GM18498 (cell line): ENCODE measurements at regions not wholly inside any gene's neighbourhood (a gene's known extent, or its start where the extent isn't known, plus 50 kb on each side); places are given as distances from the start of the nearest gene placed in this dataset.

Experiments used
- ATAC-seq: cut with Tn5 transposase; IDR thresholded peaks from one replicate; pipeline ENCODE4 v1.9.1; 2021; ENCODE audit warnings: mild to moderate bottlenecking, moderate library complexity; ENCODE audit not compliant: unreplicated experiment

DNA sequence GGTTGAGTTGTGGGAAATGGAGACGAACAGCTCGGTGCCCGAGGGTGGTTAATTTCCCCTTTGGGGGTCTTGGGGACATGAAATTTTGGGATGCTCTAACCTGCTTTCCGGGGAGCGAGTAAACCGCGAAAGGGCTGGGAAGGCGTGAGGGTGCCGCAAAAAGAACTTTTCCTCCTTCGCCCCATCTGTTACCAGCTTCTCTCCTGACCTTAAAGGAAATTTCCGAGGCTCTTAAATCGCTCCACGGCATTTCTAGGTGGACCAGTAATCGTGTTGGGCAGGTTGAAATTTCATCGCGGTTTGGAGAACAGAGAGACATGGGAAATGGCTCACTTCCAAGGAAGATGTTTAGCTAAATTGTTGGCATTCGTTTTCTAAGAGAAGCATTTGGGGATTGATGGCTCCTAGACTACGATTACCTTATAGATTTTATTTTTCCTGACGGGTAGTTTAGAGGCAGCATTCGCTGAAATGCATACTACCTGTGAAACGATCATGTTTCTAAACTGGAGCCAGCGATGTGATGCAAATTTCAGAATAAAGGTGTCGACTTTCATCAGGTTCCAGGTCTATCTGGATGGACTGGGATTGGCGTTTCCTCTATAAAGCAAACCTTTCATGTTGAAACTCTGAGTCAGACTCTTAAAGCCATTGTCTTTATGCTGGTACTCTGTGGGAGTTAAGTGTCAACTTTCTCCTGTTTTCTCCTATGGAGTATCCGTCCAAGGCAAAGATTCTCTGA lies 414.5 kb downstream of the PCNX1 start:
- no peak for ATAC-seq

- no peak for ATAC-seq
Observed at GRCh38 chr14:71322655-71323250, 415.5 kb downstream of the PCNX1 start.

DNA sequence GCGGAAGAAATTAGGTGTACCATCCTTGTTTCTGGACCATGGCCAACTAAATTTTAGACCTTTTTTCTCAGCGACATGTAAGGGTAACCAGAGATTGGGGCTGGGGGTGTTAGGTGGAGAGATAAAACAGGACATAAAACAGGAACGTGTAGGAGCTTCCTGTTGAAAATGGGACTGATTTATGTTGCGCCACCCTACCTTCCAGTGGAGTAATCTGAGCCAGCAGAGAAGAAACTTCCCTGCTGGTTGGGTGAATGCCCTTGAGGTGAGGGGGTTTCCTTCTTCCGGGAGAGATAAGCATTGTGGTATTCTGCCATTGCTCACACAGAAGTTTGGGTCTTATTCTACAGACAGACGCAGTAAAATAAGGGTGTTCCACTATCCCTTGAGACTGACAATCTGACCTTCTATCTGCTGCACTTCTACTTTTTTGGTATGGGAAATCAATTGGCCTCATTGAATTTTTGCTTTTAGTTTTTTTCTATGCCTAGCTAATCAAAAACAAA lies 417.6 kb downstream of the PCNX1 start:
- no peak for ATAC-seq

DNA sequence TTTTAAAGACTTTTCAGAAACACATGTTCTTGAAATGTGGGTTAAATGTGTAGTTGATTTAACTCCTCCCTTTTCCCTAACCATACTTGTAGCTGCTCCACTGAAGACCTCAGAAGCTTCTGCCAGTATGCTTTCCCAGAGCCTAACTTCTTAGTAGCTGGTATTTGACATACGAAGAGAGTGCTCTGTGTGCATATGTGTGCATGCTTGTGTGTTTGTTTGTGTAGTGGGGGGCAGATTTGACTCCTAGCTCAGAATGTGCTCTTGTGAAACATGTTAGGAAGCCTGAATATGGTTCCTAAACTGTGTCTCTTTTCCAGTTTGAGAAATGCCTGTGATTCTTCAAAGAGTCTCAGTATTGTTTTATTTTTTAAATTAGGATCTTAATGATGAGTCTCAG lies 420.4 kb downstream of the PCNX1 start:
- ATAC-seq, result no peak

- no peak for ATAC-seq
Observed at GRCh38 chr14:71328183-71328582, 420.9 kb downstream of the PCNX1 start.

DNA sequence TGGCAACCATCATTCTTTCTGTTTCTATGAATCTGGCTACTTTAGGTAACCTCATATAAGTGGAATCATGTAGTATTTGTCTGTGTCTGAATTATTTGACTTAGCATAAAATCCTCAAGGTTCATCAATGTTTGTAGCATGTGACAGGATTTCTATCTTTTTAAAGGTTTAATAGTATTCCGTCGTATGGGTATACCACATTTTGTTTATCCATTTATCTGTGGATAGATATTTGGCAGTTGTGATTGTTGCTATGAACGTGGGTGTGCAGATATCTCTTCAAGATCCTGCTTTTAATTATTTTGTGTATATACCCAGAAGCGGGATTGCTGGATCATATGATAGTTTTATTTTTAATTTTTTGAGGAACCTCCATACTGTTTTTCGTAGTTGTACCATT lies 421.7 kb downstream of the PCNX1 start:
- no peak for ATAC-seq

GRCh38 chr14:71331403-71331802 lies 424.1 kb downstream of the PCNX1 start:
- no peak for ATAC-seq

GRCh38 chr14:71332476-71332875 lies 425.2 kb downstream of the PCNX1 start:
- ATAC-seq, result no peak

DNA sequence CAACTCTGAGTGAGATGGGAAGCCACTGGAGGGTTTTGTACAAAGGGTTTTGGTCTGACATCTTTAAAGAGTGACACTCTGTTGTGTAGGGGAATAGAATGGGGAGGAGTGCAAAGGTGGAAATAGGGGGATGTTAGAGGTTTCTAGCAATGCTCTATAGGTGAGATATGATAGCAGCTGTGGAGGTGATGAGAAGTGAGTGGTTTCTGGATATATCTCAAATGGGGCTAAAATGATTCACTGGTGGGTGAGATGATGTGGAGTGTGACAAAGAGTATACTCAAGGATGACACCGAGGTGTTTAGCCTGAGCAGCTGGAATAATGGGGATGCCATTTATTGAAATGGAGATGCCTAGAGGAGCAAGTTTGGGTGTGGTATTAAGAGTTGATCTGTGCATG lies 426.4 kb downstream of the PCNX1 start:
- no peak for ATAC-seq

GRCh38 chr14:71336489-71337192 lies 429.4 kb downstream of the PCNX1 start:
- no peak for ATAC-seq

GRCh38 chr14:71338153-71338552 lies 430.9 kb downstream of the PCNX1 start:
- no peak for ATAC-seq

- no peak for ATAC-seq
Observed at GRCh38 chr14:71339650-71340415, 432.6 kb downstream of the PCNX1 start.

- ATAC-seq, result no peak
Observed at GRCh38 chr14:71341156-71341555, 433.9 kb downstream of the PCNX1 start.

DNA sequence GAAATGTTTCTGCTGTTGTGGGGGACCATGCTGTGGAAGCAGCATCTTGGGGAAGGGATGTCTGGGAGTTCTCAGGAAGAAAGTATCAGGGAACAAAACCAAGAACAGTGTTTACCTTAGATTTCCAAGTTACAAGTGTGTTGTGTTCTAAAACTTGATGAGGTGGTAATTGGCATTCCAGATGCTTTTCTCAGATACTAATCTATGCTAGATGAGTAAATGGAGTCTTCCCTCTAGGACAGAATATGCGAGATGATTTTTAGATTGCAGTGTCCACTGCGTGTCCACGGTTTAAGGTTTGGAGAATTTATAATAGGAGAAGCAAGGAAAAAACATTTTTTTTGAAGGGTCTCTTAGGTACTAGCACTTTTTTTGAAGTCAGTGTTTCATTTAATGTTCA lies 436.5 kb downstream of the PCNX1 start:
- ATAC-seq, result no peak

- no peak for ATAC-seq
Observed at GRCh38 chr14:71344506-71344905, 437.2 kb downstream of the PCNX1 start.

- no peak for ATAC-seq
Observed at GRCh38 chr14:71346685-71347084, 439.4 kb downstream of the PCNX1 start.

GRCh38 chr14:71348394-71348793 lies 441.1 kb downstream of the PCNX1 start:
- no peak for ATAC-seq

- no peak for ATAC-seq
Observed at GRCh38 chr14:71348817-71349216, 441.6 kb downstream of the PCNX1 start.

DNA sequence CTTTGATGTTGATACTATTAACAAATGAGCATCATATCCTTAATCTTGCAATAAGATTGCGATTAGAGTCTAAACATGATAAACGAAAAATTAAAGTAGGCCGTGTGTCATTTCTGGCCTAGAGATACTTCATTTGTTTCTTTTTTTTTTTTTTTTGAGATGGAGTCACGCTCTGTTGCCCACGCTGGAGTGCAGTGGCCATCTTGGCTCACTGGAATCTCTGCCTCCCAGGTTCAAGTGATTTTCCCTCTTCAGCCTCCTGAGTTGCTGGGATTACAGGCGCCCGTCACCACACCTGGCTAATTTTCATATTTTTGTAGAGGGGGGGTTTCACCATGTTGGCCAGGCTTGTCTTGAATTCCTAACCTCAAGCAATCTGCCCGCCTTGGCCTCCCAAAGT lies 446.9 kb downstream of the PCNX1 start:
- no peak for ATAC-seq

DNA sequence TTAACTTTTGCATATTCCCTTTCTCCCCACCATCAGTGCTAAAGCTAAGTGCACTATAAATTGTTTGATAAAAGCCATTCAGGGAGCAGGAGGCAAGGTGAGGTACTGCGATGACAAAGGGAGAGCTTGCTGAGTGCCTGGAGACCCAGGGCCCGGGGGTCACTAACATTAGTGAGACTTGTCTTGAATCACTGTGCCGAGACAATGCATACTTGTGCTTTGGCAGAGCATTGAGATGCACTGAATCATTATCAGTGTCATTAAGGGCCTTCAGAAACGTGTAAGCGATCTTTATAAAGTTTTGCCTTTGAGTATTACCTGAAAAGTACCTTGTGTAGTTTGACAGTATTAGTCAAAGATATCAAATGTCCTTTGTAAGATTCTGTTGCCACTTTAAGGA lies 447.5 kb downstream of the PCNX1 start:
- ATAC-seq, result no peak
